IPS DF 19.7 (cell line): ENCODE measurements at regions not wholly inside any gene's neighbourhood (a gene's known extent, or its start where the extent isn't known, plus 50 kb on each side); places are given as distances from the start of the nearest gene placed in this dataset.
"Not testable (repeated sequence)": the region's sequence is repeated elsewhere in the genome, so short reads cannot be mapped to it uniquely, and the experiment has no call there.

ENCODE experiments used
- DNase-seq: peaks from one replicate; pipeline ENCODE4 v3.0.0-alpha.2; 2013; ENCODE audit warnings: low read depth, low spot score

DNA sequence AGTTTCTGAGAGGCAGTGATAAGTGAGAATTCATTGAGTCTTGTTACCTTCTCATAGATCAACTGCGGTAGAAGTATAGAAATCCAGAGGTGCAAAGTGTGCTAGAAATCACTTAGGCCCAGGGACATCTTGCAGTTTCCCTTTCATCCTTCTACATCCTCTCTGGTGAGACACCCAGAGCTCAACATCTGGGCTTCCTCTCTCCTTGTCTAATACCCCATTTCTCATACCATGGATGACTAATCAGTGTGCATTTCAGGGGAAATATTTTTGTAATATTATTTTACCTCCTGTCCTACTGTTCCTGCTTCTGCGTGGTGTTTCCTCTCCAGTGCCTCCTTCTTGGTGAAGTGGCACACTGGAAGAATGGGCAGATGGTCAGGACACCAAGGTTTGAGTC is 322.4 kb downstream of the TFAP2B start:
- no peak for DNase-seq

DNA sequence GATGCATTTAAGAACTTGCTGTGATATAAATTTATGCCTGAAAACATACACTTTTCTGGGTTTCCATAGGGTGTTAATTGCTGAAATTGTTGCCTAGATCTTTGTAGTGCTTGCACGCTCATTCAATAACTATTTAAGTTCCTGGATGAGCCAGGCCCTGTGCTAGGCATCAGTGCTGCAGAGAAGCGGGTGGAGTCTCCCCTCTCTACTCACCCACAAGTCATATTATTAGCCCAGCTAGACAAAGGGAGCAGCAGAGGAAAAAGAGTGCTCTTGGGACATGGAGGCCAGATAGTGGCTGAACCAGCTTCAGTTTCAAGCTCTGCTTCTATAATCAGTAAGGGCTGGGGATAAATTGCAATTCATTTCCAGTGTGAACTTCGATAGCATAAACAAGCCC is 329.1 kb downstream of the TFAP2B start:
- no peak for DNase-seq

DNA sequence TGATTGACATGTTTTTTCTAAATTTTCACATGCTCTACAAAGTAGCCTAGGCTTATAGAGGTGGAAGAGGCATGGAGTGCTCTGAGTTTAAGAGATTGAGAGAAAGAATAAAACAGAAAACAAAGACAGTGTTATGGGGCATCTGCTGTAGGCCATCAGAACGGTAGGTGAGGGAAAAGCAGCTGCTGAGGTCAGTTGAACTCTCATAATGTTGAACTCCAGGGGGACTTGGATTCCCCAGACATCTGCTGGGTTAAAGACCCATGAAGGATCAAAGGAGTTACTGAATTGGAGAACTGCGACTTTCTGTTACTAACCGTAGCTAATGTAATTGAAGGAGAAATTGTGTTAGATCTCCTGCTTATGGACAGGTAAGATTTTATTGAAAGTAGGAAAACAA is 333.9 kb downstream of the TFAP2B start:
- no peak for DNase-seq

DNA sequence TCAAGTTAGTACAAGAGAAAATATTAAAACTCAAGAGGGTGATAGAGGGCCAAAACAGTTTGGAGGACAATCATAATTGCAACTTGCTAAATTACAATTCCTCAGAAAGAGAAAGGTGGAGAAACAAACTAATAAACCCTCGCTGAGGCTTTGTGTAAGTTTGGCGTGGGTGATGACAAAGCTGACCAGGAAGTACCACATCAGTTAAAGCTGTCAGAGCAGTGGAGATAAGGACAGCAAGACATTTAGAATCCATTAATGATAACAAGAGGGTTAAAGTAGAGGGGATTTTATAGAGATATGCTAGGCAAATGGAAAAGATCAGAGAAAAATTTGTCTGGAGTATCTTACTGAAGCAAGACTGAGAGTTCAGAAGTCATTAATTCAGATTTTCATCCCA is 334.4 kb downstream of the TFAP2B start:
- DNase-seq: no peak

DNA sequence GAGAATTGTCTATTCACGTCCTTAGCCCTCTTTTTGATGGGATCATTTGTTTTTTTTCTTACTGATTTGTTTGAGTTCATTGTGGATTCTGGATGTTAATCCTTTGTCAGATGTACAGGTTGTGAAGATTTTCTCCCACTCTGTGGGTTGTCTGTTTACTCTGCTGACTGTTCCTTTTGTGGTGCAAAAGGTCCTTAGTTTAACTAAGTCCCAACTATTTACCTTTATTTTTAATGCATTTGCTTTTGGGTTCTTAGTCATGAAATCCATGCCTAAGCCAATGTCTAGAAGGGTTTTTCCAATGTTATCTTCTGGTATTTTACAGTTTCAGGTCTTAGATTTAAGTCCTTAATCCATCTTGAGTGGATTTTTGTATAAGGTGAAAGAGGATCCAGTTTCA is 336.3 kb downstream of the TFAP2B start:
- DNase-seq: not testable (repeated sequence)

DNA sequence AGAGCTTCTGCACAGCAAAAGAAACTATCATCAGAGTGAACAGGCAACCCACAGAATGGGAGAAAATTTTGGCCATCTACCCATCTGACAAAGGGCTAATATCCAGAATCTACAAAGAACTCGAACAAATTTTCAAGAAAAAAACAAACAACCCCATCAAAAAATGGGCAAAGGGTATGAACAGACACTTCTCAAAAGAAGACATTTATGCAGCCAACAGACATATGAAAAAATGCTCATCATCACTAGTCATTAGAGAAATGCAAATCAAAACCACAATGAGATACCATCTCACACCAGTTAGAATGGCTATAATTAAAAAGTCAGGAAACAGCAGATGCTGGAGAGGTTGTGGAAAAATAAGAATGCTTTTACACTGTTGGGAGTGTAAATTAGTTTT is 340.6 kb downstream of the TFAP2B start:
- not testable (repeated sequence) for DNase-seq

DNA sequence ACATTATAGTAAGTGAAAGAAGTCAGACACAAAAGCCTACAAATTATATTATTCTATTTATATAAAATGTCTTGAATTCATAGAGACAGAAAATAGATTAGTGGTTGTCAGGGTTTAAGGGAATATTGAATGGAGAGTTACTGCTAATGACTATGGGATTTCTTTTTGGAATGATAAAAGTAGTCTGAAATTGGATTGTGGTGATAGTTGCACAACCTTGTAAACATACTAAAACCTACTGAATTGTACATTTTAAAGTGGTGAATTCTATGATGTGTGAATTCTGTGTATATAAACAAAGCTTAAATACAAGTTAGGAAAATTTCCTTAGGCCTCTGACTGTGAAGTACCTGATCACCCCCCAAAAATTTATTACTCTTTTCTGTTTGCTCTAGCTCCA is 343.1 kb downstream of the TFAP2B start:
- no peak for DNase-seq

DNA sequence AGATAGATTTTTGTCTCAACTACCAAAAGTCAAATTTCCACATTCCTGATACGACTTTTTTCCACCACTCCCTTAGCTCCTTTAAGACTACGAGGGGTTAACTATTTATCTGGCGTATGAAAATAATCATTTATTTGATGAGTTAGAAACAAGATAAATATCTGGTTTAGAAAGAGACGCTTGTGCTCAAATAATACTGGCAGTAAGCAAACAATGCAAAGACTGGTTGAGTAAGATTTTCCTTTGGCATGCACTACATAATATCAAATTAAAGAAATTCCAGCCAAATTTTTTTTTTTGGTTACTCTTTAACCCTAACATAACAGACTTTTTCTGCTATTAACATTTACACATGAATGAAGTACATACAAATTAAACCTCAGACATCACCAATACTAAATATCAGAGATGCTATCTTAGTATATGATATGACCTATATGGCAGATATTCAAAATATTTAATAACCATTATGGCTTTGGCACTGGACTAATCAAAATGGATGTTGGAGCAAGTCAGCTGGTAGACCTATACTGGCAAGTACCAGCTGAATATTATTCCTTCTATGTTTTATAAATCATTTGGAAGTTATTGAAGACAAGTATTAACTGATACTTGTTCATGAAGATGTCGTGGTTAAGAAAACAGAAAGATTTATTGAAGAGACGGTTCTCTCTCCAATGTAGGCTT is 345.3 kb downstream of the TFAP2B start:
- DNase-seq: no peak

DNA sequence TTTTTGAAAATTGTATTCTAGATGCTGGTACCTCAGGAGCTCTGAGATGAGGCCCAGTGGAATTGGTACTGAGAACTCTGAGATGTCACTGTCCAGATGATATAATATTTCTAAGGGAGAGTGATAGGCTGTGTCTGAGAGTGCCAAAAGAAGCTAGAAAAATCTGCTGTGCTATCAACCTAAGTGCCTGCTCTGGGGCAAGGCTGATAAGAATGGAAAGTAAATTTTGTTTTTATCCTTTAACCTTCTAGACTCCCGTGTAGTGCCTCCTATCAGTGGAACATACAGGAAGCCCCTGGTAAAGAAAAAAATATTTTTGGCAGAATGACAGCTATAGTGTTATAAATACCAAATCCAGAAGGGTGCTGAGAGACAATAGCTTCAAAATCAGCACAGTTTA is 348.2 kb downstream of the TFAP2B start:
- DNase-seq: no peak

DNA sequence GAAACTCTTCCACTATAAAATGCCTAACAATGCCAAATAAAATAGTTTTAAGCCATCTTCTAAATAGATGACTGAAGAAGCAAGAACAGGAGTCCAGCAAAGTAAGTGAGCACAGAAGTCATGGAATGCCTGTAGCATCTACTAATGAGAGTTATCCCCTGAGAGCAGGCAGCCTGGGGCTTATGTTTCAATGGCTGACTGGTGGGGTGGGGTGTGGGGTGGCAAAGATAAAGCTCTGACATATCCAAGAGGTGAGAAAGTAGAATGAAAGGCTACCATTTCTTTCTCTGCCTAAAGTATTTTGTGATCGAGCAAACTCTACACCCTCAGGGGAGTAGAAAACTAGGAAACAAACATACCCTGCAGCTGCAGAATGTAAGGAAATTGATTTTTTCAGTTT is 348.8 kb downstream of the TFAP2B start:
- no peak for DNase-seq

DNA sequence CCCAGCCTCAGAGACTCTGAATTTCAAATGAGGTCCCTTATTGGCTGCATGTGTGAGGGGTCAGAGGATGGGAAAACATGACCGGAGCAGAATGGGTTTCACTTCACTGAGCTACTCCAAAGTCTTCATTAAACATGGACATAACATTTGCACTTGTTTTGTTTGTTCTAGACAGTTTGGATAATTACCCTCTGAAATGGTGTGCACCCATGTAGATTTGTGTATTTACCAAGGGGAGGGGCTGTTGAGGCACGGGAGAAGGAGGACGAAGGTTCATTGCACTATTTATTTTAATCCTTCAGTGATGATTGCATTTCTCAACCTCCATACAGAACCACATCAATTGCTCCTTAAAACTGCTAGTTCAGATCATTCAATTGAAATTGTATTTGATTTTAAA is 364.2 kb downstream of the TFAP2B start:
- DNase-seq: no peak

DNA sequence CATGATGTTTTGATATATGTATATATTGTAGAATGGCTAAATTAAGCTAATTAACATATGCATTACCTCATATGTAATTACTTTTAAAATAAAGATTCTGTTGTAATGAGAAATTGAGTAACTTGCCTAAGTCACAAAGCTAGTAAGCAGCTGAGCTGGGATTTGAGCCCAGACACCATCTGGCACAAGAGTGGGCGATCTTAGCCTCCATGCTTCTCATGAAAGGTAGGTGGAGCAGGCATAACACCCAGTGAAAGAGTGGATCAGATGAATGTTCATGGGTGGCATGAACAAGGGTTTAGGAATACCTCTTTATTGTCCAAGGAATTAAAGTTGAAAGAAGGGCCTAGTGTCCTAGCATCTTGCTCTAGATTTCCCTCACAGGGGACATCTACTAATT is 365.4 kb downstream of the TFAP2B start:
- DNase-seq: no peak

DNA sequence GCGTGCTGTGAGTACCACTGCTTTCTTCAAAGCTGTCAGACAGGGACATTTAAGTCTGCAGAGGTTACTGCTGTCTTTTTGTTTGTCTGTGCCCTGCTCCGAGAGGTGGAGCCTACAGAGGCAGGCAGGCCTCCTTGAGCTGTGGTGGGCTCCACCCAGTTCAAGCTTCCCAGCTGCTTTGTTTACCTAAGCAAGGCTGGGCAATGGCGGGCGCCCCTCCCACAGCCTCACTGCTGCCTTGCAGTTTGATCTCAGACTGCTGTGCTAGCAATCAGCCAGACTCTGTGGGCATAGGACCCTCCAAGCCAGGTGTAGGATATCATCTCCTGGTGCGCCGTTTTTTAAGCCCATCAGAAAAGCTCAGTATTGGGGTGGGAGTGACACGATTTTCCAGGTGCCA is 374.5 kb downstream of the TFAP2B start:
- not testable (repeated sequence) for DNase-seq

DNA sequence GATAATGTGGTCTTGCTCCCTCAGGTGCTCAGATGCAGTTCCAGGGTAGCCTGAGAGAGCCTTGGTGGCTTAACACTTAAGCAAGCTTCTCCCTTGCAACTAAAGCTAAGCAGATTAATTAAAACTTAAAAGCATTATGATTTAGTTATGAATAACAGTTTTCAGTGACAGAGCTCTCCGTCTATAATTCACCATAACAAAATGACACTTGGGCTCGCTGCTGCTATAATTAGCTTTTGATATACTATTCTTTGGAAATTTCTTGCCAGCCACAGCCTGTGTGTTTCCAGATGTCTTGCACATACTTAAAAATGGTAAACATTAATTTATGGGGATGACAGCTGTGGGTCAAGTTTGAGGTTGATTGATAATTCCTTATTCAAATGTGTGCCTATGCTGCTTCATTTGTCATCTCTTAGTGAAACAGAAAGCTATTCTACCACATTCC is 380.5 kb downstream of the TFAP2B start:
- no peak for DNase-seq

DNA sequence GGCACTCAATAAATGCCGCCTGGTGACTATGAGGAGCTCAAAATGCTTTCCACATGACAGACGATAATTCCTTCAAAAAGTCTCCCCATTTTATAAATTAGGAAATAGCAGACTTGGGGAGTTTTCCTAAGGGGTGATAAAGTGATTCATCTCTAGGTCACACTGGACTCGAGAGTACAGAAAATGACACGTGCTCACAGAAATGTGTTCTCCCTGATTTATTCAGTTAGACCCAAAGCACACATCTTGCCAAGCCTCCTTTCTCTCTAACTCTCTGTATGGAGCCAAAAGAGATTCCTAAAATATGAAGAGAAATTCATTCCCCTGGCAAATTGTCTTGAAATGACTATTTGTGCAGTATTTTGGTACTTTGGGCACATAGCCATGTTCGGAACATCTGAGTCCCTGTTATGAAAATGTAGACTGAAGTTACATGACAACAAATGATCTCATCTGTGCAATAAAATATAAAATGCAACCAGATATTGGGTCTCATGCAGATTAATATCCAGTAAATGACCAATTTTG is 381.1 kb downstream of the TFAP2B start:
- no peak for DNase-seq

DNA sequence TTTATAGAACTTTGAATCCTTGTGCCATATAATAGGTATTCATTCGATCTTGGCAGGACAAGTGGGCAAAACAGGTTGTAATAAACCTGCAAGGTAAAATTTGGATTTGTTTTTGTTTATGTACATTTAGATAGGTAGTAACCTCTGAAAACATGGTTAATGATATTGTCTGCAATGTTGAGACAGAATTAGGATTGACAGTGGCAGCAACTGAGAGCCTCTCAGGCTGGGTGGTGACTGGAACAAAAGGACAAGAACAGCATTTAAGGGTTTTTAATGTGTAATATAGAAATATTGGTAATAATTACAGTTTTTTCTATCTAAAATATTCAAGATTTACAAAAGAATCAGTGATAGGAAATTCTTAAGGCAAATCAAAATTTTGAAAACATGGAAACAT is 382.0 kb downstream of the TFAP2B start:
- no peak for DNase-seq

DNA sequence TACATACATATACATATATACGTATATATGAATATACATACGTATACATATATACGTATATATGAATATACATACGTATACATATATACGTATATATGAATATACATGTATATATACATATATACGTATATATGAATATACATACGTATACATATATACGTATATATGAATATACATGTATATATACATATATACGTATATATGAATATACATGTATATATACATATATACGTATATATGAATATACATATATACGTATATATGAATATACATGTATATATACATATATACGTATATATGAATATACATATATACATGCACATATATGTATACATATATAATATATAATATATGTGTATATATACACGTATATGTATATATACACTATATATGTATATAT is 384.0 kb downstream of the TFAP2B start:
- not testable (repeated sequence) for DNase-seq

DNA sequence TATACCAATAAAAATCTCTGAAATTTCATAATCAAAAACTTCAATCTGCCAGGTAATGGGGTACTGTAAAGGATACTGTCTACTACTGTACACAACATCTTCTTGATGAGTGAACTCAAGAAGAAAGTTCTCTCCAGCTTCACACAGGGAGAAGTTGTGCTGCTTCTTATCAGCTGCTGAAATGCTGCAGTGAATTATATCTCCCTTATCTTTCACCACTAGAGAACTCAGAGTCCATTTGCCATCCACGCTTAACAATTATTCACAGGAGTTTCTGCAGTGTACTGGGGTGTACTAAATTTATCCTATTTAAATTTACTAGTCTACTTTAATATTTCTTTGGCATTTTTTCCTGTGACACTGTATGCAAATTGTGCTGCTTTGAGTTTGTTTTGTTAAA is 384.8 kb downstream of the TFAP2B start:
- no peak for DNase-seq

DNA sequence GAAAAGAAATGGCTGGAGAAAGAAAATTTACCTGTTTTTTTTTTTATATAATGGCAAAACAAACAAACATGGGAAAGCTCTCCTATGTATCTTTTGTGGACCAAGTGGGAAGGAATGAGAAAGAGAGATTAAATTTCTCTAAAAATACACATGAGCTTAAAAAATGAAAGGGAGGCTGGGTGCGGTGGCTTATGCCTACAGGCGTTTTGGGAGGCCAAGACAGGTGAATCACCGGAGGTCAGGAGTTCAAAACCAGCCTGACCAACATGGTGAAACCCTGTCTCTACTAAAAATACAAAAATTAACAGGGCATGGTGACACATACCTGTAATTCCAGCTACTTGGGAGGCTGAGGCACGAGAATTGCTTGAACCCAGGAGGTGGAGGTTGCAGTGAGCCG is 388.0 kb downstream of the TFAP2B start:
- not testable (repeated sequence) for DNase-seq

DNA sequence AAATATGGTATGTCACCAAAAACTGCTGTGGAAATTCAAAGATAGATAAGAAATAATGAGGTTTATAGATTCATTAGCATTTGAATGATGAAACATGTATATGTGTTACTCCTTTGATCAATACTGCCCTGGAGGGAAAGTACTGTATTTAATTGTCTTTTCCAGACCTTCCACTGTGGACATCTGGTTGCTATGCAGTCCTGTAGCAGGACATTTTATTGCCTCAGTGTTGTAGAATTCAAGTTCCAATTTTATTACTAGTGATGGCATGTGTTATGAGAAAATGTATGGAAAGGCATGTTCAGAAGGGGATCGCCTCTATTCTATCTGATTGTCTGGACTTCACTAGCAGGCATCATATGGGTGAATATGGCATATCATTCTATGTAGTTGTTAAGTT is 391.0 kb downstream of the TFAP2B start:
- no peak for DNase-seq

DNA sequence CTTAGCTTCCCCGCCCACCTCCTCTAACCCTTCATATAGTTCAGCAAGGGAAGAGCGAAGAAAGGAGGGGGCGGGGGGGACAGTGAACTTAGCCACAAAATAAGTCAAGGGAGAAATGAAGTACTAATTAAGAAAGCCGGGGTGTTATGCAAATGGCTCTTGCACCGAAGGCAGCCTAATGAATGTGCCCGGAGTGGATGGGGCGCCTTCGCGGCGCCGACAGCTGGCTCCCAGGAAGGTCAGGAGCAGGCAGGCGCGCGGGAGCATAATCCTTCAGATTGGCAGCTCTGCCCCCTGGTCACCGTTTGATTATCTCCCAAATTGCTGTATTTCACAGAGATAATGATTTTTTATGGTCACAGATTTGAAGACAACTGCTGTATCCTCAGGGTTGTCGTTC is 395.1 kb downstream of the TFAP2B start:
- no peak for DNase-seq

DNA sequence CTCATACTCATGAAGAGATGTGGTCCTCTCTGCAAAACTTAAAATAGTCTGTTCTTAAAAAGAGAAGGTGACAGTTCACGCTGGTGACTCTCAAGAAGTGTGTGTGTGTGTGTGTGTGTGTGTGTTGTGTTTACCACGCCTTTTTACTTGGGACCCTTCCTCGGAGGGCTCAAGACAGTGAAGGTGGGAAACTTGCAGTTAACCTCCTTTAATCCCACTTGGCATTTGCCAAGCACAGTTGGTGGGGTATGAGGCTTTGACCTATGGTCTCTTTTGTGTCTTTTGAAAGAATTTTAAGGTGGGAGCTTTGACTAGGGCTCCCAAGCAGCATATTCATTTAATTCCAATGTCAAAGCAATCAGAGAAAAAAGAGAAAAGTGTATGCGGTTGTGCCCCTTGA is 395.8 kb downstream of the TFAP2B start:
- no peak for DNase-seq

DNA sequence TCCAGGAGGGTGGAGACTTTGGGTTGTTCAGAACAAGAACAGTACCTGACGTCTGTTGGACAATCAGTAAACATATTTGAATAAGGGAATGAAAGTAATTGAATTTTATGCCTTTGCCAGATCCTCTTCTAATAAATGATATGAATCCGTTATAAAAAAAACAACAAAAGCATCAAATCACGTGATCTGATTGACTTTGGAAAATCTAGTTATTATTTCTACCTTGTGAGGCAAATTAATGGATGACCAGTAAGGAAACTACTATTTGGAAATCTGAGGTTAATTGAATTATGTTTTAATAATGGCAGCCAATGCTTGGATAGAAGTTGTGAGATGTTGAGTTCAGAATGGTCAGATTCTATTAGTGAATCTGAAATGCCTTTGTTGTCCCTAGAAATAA is 399.5 kb downstream of the TFAP2B start:
- no peak for DNase-seq
